Amniotic epithelial cell (primary cell): ENCODE measurements at regions not wholly inside any gene's neighbourhood (a gene's known extent, or its start where the extent isn't known, plus 50 kb on each side); places are given as distances from the start of the nearest gene placed in this dataset.
"Not testable (repeated sequence)": the region's sequence is repeated elsewhere in the genome, so short reads cannot be mapped to it uniquely, and the experiment has no call there.

Experiments
- DNase-seq: peaks from one replicate; pipeline ENCODE4 v3.0.0-alpha.2; 2010; ENCODE audit warnings: low read depth

DNA sequence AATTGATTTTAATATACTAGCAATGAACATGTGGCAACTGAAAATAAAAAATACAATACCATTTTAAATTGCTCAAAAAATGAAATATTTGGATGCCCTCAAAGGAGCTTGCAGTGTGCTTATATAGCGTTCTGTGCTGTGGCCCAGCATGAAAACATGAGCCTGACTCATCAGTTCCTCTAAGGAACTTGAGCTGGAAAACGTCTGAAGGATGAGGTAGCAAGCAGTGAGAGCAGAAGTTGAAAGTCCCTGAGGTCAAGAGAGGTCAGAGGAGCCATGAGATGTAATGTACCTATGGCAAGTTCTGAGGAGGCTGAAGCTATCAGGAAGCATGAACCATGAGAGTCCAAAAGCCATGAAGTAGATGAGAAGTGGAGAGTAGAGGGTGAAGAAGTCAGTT lies 59.7 kb downstream of the HMGB3 start:
- no peak for DNase-seq

DNA sequence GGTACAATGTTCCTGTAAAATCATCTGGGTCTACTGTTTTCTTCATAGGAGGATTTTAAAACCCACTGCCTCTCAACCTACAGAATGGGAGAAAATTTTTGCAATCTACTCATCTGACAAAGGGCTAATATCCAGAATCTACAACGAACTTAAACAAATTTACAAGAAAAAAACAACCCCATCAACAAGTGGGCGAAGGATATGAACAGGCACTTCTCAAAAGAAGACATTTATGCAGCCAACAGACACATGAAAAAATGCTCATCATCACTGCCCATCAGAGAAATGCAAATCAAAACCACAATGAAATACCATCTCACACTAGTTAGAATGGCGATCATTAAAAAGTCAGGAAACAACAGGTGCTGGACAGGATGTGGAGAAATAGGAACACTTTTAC lies 83.2 kb downstream of the HMGB3 start:
- not testable (repeated sequence) for DNase-seq

DNA sequence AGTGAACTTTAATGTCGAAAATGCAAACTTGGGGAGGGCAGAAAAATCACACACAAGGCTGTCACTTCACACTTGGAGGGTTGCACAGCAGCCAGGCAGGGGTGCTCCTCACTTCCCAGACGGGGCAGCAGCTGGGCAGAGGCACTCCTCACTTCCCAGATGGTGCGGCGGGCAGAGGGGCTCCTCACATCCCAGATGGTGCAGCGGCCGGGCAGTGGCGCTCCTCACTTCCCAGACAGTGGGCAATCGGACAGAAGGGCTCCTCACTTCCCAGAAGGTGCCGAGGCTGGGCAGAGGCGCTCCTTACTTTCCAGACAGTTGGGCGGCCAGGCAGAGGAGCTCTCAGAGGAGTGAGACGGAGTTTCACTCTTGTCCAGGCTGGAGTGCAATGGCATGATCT lies 90.6 kb downstream of the HMGB3 start:
- DNase-seq: no peak

DNA sequence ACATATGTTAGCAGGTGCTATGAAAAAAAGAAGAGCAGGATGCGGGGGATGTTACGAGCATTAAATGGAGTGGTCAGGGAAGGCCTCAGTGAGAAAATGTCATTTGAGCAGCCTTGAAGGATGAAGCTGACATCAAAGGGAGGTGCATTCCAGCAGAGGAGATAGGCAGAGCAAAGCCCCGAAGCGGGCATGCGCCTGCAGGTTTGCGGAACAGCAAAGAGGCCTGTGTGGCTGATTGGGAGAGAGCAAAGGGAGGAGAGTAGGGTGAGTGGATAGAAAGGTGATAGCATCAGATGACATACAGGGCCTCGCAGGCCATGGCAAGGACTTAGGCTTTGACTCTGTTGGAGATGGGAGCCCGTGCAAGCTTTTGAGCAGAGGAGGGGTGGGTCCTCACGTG lies 95.4 kb upstream of the GPR50 start:
- DNase-seq: no peak

GRCh38 chrX:151082077-151082948 lies 94.1 kb upstream of the GPR50 start:
- DNase-seq: peak; percentile 11

GRCh38 chrX:151084454-151084853 lies 91.9 kb upstream of the GPR50 start:
- DNase-seq: no peak

DNA sequence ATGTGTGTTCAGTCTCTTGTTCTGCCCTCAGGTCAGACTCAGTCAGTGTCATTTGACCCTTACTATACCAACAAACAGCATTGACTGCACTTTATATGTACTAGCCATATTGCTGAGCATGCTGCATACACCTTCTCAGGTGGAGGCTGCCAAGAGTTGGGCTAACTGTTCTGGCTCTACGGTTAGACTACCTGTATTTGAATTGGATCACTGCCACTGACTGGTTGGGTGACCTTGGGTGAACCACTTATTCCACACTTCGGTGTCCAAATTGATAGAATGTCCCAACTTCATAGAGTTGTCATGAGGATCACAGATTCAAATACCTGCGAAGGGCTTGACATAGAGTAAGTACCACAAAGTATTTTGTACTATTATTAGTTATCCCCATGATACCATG lies 91.2 kb upstream of the GPR50 start:
- no peak for DNase-seq

- DNase-seq: no peak
Measured at GRCh38 chrX:151088221-151088620, 88.2 kb upstream of the GPR50 start.

- no peak for DNase-seq
Measured at GRCh38 chrX:151099001-151099400, 77.4 kb upstream of the GPR50 start.

- no peak for DNase-seq
Measured at GRCh38 chrX:151100799-151101198, 75.6 kb upstream of the GPR50 start.

GRCh38 chrX:151113200-151113599 lies 63.2 kb upstream of the GPR50 start:
- DNase-seq: not testable (repeated sequence)
